ENCODE measurements at regions not wholly inside any gene's neighbourhood (a gene's known extent, or its start where the extent isn't known, plus 50 kb on each side); places are given as distances from the start of the nearest gene placed in this dataset.

- no peaks in the 10 kb centered on the region for H3K79me2 ChIP-seq (ENCODE audit: control insufficient read depth, low read length)
- H3K9me3 ChIP-seq (ENCODE audit: control insufficient read depth, insufficient read depth, low read length): no peaks in the 10 kb centered on the region
- no peaks in the 10 kb centered on the region for H3K36me3 ChIP-seq (ENCODE audit: control insufficient read depth, low read length)
- H3K9me2 ChIP-seq (replicated peaks; ENCODE audit: control insufficient read depth, low read length): no peaks in the 10 kb centered on the region
- no peaks in the 10 kb centered on the region for H3K4me1 ChIP-seq (ENCODE audit: control insufficient read depth, low read length)
- H3K27me3 ChIP-seq (ENCODE audit: control insufficient read depth, low read length): no peaks in the 10 kb centered on the region
- TF ChIP-seq EZH2phosphoT487 (IDR thresholded peaks at IDR 0.05; ENCODE audit: borderline replicate concordance, low read length) (no peak), CTCF (IDR thresholded peaks at IDR 0.05; ENCODE audit: low read depth, low read length, poor library complexity, severe bottlenecking) (no peak)
- no peaks in the 10 kb centered on the region for H4K20me1 ChIP-seq (ENCODE audit: control insufficient read depth, insufficient read depth, low read depth, low read length)
- no peak overlapping the region for H3K27ac ChIP-seq (ENCODE audit: low read depth, low read length)
- no peak overlapping the region for H3K4me2 ChIP-seq (ENCODE audit: low read length)
- no peak overlapping the region for H3K4me3 ChIP-seq (ENCODE audit: low read length)
- H3F3A ChIP-seq (ENCODE audit: control insufficient read depth, insufficient read depth): no peaks in the 10 kb centered on the region
Measured at GRCh38 chr4:96016634-96017299, 176.9 kb downstream of the PDHA2 start.

- H3K79me2 ChIP-seq (ENCODE audit: control insufficient read depth, low read length): no peaks in the 10 kb centered on the region
- no peak overlapping the region for H3K4me3 ChIP-seq (ENCODE audit: low read length)
- no peaks in the 10 kb centered on the region for H4K20me1 ChIP-seq (ENCODE audit: control insufficient read depth, insufficient read depth, low read depth, low read length)
- H3K27ac ChIP-seq (ENCODE audit: low read depth, low read length): no peak overlapping the region
- H3F3A ChIP-seq (ENCODE audit: control insufficient read depth, insufficient read depth): no peaks in the 10 kb centered on the region
- H3K36me3 ChIP-seq (ENCODE audit: control insufficient read depth, low read length): no peaks in the 10 kb centered on the region
- no peak overlapping the region for H3K4me2 ChIP-seq (ENCODE audit: low read length)
- no peaks in the 10 kb centered on the region for H3K27me3 ChIP-seq (ENCODE audit: control insufficient read depth, low read length)
- H3K9me2 ChIP-seq (replicated peaks; ENCODE audit: control insufficient read depth, low read length): no peaks in the 10 kb centered on the region
- no peaks in the 10 kb centered on the region for H3K4me1 ChIP-seq (ENCODE audit: control insufficient read depth, low read length)
- no peaks in the 10 kb centered on the region for H3K9me3 ChIP-seq (ENCODE audit: control insufficient read depth, insufficient read depth, low read length)
- TF ChIP-seq EZH2phosphoT487 (IDR thresholded peaks at IDR 0.05; ENCODE audit: borderline replicate concordance, low read length) (no peak), CTCF (IDR thresholded peaks at IDR 0.05; ENCODE audit: low read depth, low read length, poor library complexity, severe bottlenecking) (no peak)
Measured at GRCh38 chr4:96025011-96025410, 185.1 kb downstream of the PDHA2 start.

GRCh38 chr4:96035727-96036126 is 195.8 kb downstream of the PDHA2 start:
- Histone ChIP-seq H3K36me3 (ENCODE audit: control insufficient read depth, low read length) (no peaks in the 10 kb centered on the region), H3K4me3 (ENCODE audit: low read length) (no peak overlapping the region), H3K4me2 (ENCODE audit: low read length) (no peak overlapping the region), H3K27ac (ENCODE audit: low read depth, low read length) (no peak overlapping the region), H3K9me3 (ENCODE audit: control insufficient read depth, insufficient read depth, low read length) (no peaks in the 10 kb centered on the region), H3K79me2 (ENCODE audit: control insufficient read depth, low read length) (no peaks in the 10 kb centered on the region), H3K4me1 (ENCODE audit: control insufficient read depth, low read length) (no peaks in the 10 kb centered on the region), H3F3A (ENCODE audit: control insufficient read depth, insufficient read depth) (no peaks in the 10 kb centered on the region), H3K27me3 (ENCODE audit: control insufficient read depth, low read length) (no peaks in the 10 kb centered on the region), H3K9me2 (replicated peaks; ENCODE audit: control insufficient read depth, low read length) (no peaks in the 10 kb centered on the region), H4K20me1 (ENCODE audit: control insufficient read depth, insufficient read depth, low read depth, low read length) (no peaks in the 10 kb centered on the region)
- TF ChIP-seq EZH2phosphoT487 (IDR thresholded peaks at IDR 0.05; ENCODE audit: borderline replicate concordance, low read length) (no peak), CTCF (IDR thresholded peaks at IDR 0.05; ENCODE audit: low read depth, low read length, poor library complexity, severe bottlenecking) (peak; percentile 41)

Measured in DOHH2 (cell line).